Transverse colon (tissue), 4 donors: ENCODE measurements at regions not wholly inside any gene's neighbourhood (a gene's known extent, or its start where the extent isn't known, plus 50 kb on each side); places are given as distances from the start of the nearest gene placed in this dataset.

Experiments used
- DNase-seq: peaks from one replicate; pipeline ENCODE4 v3.0.0-alpha.2; 2019
- H3K27ac ChIP-seq, 4 donors: fragments of 200-600 bp; sonication (generic); 2 replicates each; pipeline ENCODE4 v1.5.1; 2016 to 2018; ENCODE audit warnings: inconsistent platforms in 4 of 4
- H3K27me3 ChIP-seq: fragments of 200-600 bp; sonication (generic); 2 replicates; pipeline ENCODE4 v1.5.1; 2017; ENCODE audit warnings: inconsistent platforms
- H3K36me3 ChIP-seq, 4 donors: fragments of 200-600 bp; sonication (generic); 2 replicates each; pipeline ENCODE4 v1.5.1; 2017 to 2019; ENCODE audit warnings: inconsistent platforms in 4 of 4
- H3K4me1 ChIP-seq, 4 donors: fragments of 200-600 bp; sonication (generic); 2 replicates each; pipeline ENCODE4 v1.5.1; 2017 to 2020; ENCODE audit warnings: inconsistent platforms in 4 of 4
- H3K4me3 ChIP-seq, 4 donors: fragments of 200-600 bp; sonication (generic); 1 replicate in 1 of 4; 2 replicates in 3 of 4; pipeline versions ENCODE4 v1.5.1 to v1.6.1; 2017 to 2019; ENCODE audit warnings: inconsistent platforms in 4 of 4
- H3K9me3 ChIP-seq, 2 donors: fragments of 200-600 bp; sonication (generic); 2 replicates each; pipeline ENCODE4 v1.5.1; 2017 to 2019; ENCODE audit warnings: inconsistent platforms in 2 of 2
- CTCF ChIP-seq, 5 experiments: fragments of 200-600 bp in 3 of 5; fragments of 450-650 bp in 2 of 5; sonication (generic) in 3 of 5; IDR thresholded peaks; 1 replicate in 2 of 5; 2 replicates in 3 of 5; pipeline ENCODE4 v1.5.1; 2016 to 2017; ENCODE audit warnings: antibody characterized with exemption in 5 of 5, inconsistent platforms in 3 of 5, mild to moderate bottlenecking in 2 of 5, moderate library complexity in 1 of 5
- EP300 ChIP-seq: sonication (generic); formaldehyde crosslinking; IDR thresholded peaks from one replicate; pipeline ENCODE4 v1.6.1; 2017; ENCODE audit warnings: antibody characterized with exemption, low read depth
- POLR2A ChIP-seq: fragments of 450-650 bp; IDR thresholded peaks from one replicate; pipeline ENCODE4 v1.6.1; 2016; ENCODE audit warnings: antibody characterized with exemption, mild to moderate bottlenecking, moderate library complexity
- POLR2AphosphoS5 ChIP-seq, 3 donors: sonication (generic); formaldehyde crosslinking; IDR thresholded peaks; one replicate each; pipeline ENCODE4 v1.6.1; 2016; ENCODE audit warnings: antibody characterized with exemption in 3 of 3
- WGBS, 2 donors: methylation state at CpG; one replicate each; pipeline ENCODE4 v1.1.5; 2018; ENCODE audit warnings: low coverage in 1 of 2; 5-methylcytosine and 5-hydroxymethylcytosine counted together
- in situ Hi-C, 4 donors: fragments of 200-750 bp; cut with MboI; loops; one replicate each; pipeline versions ENCODE4 v1.15.0 to v1.15.1; 2017; ENCODE audit warnings: low sequenced_read_pairs in 3 of 4, low pct_ligation_motif_present in 1 of 4, low pct_unique_long_range_greater_than_20kb in 1 of 4
- intact Hi-C: fragments of 100-400 bp; cut with DNase I; formaldehyde crosslinking; loops from one replicate; pipeline ENCODE4 v1.15.1; 2023; ENCODE audit warnings: low total_unique reads

GRCh38 chr1:29576510-29576909 is 340.2 kb downstream of the PTPRU start:
- intact Hi-C loops: no loop called here
- no peak for DNase-seq
- peaks cover 4% of the 10 kb centered on the region for H3K27me3 ChIP-seq
- TF ChIP-seq EP300 (no peak), POLR2AphosphoS5 (IDR thresholded peaks at IDR 0.05) (no peak), POLR2A (no peak), CTCF (IDR thresholded peaks at IDR 0.05) (no peak)
- no peaks in the 10 kb centered on the region for H3K9me3 ChIP-seq
- H3K4me1 ChIP-seq: no peaks in the 10 kb centered on the region
- H3K27ac ChIP-seq: no peak overlapping the region
- WGBS, 2 donors: 0 to 88% methylated on average over 1 to 6 of the region's 6 CpGs
- no peak overlapping the region for H3K4me3 ChIP-seq
- H3K36me3 ChIP-seq: no peaks in the 10 kb centered on the region
- in situ Hi-C loops: no loop called here

GRCh38 chr1:29575826-29576225 is 339.5 kb downstream of the PTPRU start:
- Histone ChIP-seq H3K9me3 (no peaks in the 10 kb centered on the region), H3K36me3 (no peaks in the 10 kb centered on the region), H3K27me3 (peaks cover 4% of the 10 kb centered on the region), H3K4me3 (no peak overlapping the region), H3K27ac (no peak overlapping the region), H3K4me1 (no peaks in the 10 kb centered on the region)
- intact Hi-C loops (no loop called here), in situ Hi-C loops (no loop called here)
- DNase-seq: no peak
- TF ChIP-seq EP300: no peak
- no peak for TF ChIP-seq CTCF (IDR thresholded peaks at IDR 0.05)

- Histone ChIP-seq H3K36me3 (no peaks in the 10 kb centered on the region), H3K9me3 (no peaks in the 10 kb centered on the region), H3K4me3 (no peak overlapping the region), H3K27ac (no peak overlapping the region), H3K4me1 (no peaks in the 10 kb centered on the region), H3K27me3 (peaks cover 4% of the 10 kb centered on the region)
- WGBS, 2 donors: 61 to 64% methylated on average over 4 to 6 of the region's 6 CpGs
- in situ Hi-C loops: no loop called here
- TF ChIP-seq POLR2AphosphoS5 (IDR thresholded peaks at IDR 0.05) (no peak), EP300 (no peak), POLR2A (no peak), CTCF (IDR thresholded peaks at IDR 0.05) (no peak)
- intact Hi-C loops: no loop called here
- DNase-seq: no peak
These were observed 339.0 kb downstream of the PTPRU start for GRCh38 chr1:29575277-29575676.

GRCh38 chr1:29574871-29575270 is 338.5 kb downstream of the PTPRU start:
- TF ChIP-seq POLR2AphosphoS5 (IDR thresholded peaks at IDR 0.05) (no peak), POLR2A (no peak), CTCF (IDR thresholded peaks at IDR 0.05) (no peak), EP300 (no peak)
- in situ Hi-C loops: no loop called here
- H3K9me3 ChIP-seq: no peaks in the 10 kb centered on the region

More at GRCh38 chr1:29574871-29575270, 338.5 kb downstream of the PTPRU start:
- Histone ChIP-seq H3K27ac (no peak overlapping the region), H3K27me3 (peaks cover 4% of the 10 kb centered on the region), H3K36me3 (no peaks in the 10 kb centered on the region), H3K4me1 (no peaks in the 10 kb centered on the region), H3K4me3 (no peak overlapping the region)
- no peak for DNase-seq
- intact Hi-C loops: no loop called here
- 50 to 77% methylated on average over 1 to 2 of the region's 2 CpGs for WGBS, 2 donors
